GM18907 (cell line): ENCODE measurements at regions not wholly inside any gene's neighbourhood (a gene's known extent, or its start where the extent isn't known, plus 50 kb on each side); places are given as distances from the start of the nearest gene placed in this dataset.

ENCODE experiments used
- ATAC-seq: cut with Tn5 transposase; IDR thresholded peaks from one replicate; pipeline ENCODE4 v1.9.1; 2021; ENCODE audit warnings: mild to moderate bottlenecking, moderate library complexity; ENCODE audit not compliant: unreplicated experiment

- ATAC-seq = no peak
These were observed 1696.5 kb downstream of the MAT2B start for GRCh38 chr5:165201771-165202518.

GRCh38 chr5:165202519-165202910 is 1697.1 kb downstream of the MAT2B start:
- ATAC-seq = no peak

- ATAC-seq = no peak
These were observed 1703.8 kb downstream of the MAT2B start for GRCh38 chr5:165209101-165209727.

- no peak for ATAC-seq
These were observed 1719.1 kb downstream of the MAT2B start for GRCh38 chr5:165224366-165225045.

- ATAC-seq = no peak
These were observed 1722.1 kb downstream of the MAT2B start for GRCh38 chr5:165227515-165227914.

- ATAC-seq = no peak
These were observed 1722.8 kb downstream of the MAT2B start for GRCh38 chr5:165228184-165228583.

- ATAC-seq = no peak
These were observed 1726.5 kb downstream of the MAT2B start for GRCh38 chr5:165231821-165232508.

- no peak for ATAC-seq
These were observed 1727.2 kb downstream of the MAT2B start for GRCh38 chr5:165232509-165233028.

- ATAC-seq = no peak
These were observed 1736.4 kb downstream of the MAT2B start for GRCh38 chr5:165241811-165242210.

- no peak for ATAC-seq
These were observed 1737.2 kb downstream of the MAT2B start for GRCh38 chr5:165242646-165243045.

GRCh38 chr5:165244407-165244806 is 1739.0 kb downstream of the MAT2B start:
- ATAC-seq = no peak

- ATAC-seq = no peak
These were observed 1752.9 kb downstream of the MAT2B start for GRCh38 chr5:165258197-165258771.

- ATAC-seq = no peak
These were observed 1755.0 kb downstream of the MAT2B start for GRCh38 chr5:165260426-165260825.

GRCh38 chr5:165263536-165263935 is 1758.1 kb downstream of the MAT2B start:
- no peak for ATAC-seq

- no peak for ATAC-seq
These were observed 1761.5 kb downstream of the MAT2B start for GRCh38 chr5:165266939-165267338.

- no peak for ATAC-seq
These were observed 1767.0 kb downstream of the MAT2B start for GRCh38 chr5:165272436-165272835.

- ATAC-seq = no peak
These were observed 1772.2 kb downstream of the MAT2B start for GRCh38 chr5:165277661-165278060.

- ATAC-seq = no peak
These were observed 1777.1 kb downstream of the MAT2B start for GRCh38 chr5:165282491-165282890.

- ATAC-seq = no peak
These were observed 1781.3 kb downstream of the MAT2B start for GRCh38 chr5:165286692-165287091.

- no peak for ATAC-seq
These were observed 1785.1 kb downstream of the MAT2B start for GRCh38 chr5:165290535-165290934.
